ENCODE measurements at regions not wholly inside any gene's neighbourhood (a gene's known extent, or its start where the extent isn't known, plus 50 kb on each side); places are given as distances from the start of the nearest gene placed in this dataset.

DNA sequence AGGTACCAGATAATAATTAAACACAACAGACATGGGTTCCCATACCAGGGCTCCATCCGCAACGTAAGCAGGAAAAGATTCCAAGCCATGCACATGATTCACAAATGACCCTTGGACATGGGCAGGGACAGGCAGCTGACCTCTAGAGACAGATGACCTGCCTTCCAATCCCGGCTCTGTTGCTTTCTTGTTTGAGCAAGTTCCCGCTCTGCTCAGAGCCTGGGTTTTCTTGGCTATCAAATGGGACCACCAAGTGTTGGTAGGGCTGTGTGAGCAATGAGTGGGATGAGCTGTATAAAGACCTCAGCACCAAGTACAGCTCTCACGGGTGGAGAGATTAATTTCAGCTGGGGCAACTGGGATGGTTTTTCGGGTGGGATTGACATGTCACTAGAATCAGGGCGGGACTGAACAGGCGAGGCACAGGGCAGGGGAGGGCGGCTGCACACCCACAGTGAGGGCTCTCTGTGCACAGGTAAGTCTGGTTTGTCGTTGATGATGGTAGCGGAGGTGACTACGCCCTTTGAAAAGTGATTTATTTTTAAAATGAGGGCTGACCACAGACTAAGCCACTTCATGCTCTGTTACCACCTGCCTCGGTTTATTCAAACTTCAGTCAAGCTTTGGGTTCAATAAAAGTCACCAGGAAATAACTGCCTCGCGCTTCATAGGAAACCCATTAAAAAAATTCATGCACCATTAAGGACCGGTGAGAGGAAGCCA is 57.5 kb upstream of the IFFO2 start:
- TF ChIP-seq EP300 (IDR thresholded peaks at IDR 0.05): no peak
- TF ChIP-seq POLR2A (IDR thresholded peaks at IDR 0.05): no peak
- no peak for TF ChIP-seq POLR2AphosphoS5 (IDR thresholded peaks at IDR 0.05)
- TF ChIP-seq, protein P1, sequence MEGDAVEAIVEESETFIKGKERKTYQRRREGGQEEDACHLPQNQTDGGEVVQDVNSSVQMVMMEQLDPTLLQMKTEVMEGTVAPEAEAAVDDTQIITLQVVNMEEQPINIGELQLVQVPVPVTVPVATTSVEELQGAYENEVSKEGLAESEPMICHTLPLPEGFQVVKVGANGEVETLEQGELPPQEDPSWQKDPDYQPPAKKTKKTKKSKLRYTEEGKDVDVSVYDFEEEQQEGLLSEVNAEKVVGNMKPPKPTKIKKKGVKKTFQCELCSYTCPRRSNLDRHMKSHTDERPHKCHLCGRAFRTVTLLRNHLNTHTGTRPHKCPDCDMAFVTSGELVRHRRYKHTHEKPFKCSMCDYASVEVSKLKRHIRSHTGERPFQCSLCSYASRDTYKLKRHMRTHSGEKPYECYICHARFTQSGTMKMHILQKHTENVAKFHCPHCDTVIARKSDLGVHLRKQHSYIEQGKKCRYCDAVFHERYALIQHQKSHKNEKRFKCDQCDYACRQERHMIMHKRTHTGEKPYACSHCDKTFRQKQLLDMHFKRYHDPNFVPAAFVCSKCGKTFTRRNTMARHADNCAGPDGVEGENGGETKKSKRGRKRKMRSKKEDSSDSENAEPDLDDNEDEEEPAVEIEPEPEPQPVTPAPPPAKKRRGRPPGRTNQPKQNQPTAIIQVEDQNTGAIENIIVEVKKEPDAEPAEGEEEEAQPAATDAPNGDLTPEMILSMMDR (IDR thresholded peaks at IDR 0.05): no peak
- 38 to 71% methylated on average over 16 of the region's 16 CpGs for WGBS, 2 donors

DNA sequence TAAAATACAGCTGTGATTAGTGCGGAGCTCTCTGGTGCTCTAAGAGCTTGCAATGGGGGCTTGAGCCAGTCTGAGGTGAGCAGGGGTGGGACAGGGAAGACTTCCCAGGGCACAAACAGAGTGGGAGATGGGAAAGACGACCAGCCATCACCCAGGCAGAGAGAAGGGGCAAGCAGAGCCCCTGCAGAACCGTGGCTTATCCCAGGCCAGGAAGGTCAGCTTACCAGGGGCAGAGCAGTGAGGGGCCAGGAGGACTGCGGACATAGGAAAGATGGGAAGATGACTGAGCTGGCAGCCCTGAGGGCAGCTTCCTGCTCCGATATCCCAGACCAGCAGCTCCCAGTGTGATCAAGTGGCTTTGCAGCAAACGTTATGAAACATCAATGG is 55.4 kb upstream of the IFFO2 start:
- peaks cover 0 to 33% (median 27%) of the 10 kb centered on the region in 4 donors for H3K4me1 ChIP-seq

More for the DNA sequence above, 57.5 kb upstream of the IFFO2 start:
- Histone ChIP-seq H3K27ac (no peak overlapping the region), H3K36me3 (no peaks in the 10 kb centered on the region), H3K4me3 (no peak overlapping the region), H3K4me1 (peaks cover 0 to 33% (median 27%) of the 10 kb centered on the region in 4 donors), H3K9me3 (no peaks in the 10 kb centered on the region), H3K27me3 (no peaks in the 10 kb centered on the region)
- intact Hi-C loops (cut with DNase I): loop anchor here (5.0 kb wide), 2 partner anchors 58 to 107 kb away; no protein-coding TSS in a partner anchor
- DNase-seq: no peak

DNA sequence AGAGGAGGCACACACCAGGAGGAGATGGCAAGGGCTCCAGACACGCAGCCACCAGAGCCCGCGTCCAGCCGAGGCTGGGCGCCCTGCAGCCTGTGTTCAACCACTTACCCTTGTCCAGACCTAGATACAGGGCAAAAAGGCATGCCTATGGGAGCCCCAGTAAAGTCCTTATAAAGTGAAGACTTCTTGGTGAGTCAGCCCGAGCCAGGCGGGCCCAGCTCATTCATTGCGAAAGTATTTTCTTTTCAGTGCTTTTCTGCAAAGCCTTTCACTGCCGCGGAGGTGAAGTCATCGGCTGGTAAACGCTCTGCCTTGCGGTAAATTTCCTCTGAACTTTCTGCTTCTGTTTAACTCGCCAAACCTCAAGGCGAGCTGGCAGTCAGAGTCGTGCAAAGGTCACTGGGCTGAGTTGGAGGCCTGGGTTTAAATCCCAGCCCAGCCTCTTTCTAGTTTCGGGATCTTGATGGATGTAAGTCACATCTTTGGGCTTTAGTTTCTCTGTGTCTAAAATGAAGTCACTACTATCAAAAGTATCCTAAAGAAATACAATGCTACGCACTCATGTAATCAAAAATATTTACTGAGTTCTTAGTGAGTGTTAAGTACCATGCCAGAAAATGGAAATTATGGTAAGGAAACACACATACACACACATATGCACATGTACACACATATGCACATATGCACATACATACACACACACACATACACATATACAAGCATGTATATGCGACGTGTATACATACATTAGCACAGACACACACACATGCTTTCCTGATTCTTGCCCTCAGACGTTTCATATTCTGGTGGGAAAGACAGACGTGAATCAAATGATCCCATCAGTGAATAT is 54.7 kb upstream of the IFFO2 start:
- intact Hi-C loops (cut with DNase I): loop anchor here (2.0 to 5.0 kb wide), 3 partner anchors 54 to 104 kb away; partner anchors contain the start of gene IFFO2
- peak overlapping the region in 2 of 4 donors; percentile 17 to 20 for H3K4me3 ChIP-seq
- H3K27me3 ChIP-seq: no peaks in the 10 kb centered on the region
- WGBS, 2 donors: 11 to 38% methylated on average over 22 of the region's 22 CpGs
- H3K9me3 ChIP-seq: no peaks in the 10 kb centered on the region
- peak; percentile 91 for DNase-seq
- H3K4me1 ChIP-seq: peaks cover 0 to 33% (median 27%) of the 10 kb centered on the region in 4 donors
- TF ChIP-seq, protein P1 (IDR thresholded peaks at IDR 0.05): no peak
- peak in 3 of 4 donors; percentile 21 to 71 (median 41) for TF ChIP-seq POLR2AphosphoS5 (IDR thresholded peaks at IDR 0.05)
- peak in 1 of 4 donors; percentile 38 for TF ChIP-seq EP300 (IDR thresholded peaks at IDR 0.05)
- peak overlapping the region; percentile 76 to 93 (median 82) for H3K27ac ChIP-seq
- H3K36me3 ChIP-seq: no peaks in the 10 kb centered on the region

More for the DNA sequence above, 55.4 kb upstream of the IFFO2 start:
- no peak for DNase-seq
- no peaks in the 10 kb centered on the region for H3K9me3 ChIP-seq
- 49 to 78% methylated on average over 6 of the region's 6 CpGs for whole genome bisulfite sequencing, 2 donors
- intact Hi-C loops (cut with DNase I): loop anchor here (2.0 to 5.0 kb wide), 3 partner anchors 55 to 105 kb away; partner anchors contain the start of gene IFFO2
- peak overlapping the region; percentile 76 to 93 (median 82) for H3K27ac ChIP-seq
- no peaks in the 10 kb centered on the region for H3K27me3 ChIP-seq
- no peak overlapping the region for H3K4me3 ChIP-seq
- TF ChIP-seq POLR2A (IDR thresholded peaks at IDR 0.05) (no peak), EP300 (IDR thresholded peaks at IDR 0.05) (no peak), POLR2AphosphoS5 (IDR thresholded peaks at IDR 0.05) (no peak)
- TF ChIP-seq, protein P1 (IDR thresholded peaks at IDR 0.05): no peak
- no peaks in the 10 kb centered on the region for H3K36me3 ChIP-seq

DNA sequence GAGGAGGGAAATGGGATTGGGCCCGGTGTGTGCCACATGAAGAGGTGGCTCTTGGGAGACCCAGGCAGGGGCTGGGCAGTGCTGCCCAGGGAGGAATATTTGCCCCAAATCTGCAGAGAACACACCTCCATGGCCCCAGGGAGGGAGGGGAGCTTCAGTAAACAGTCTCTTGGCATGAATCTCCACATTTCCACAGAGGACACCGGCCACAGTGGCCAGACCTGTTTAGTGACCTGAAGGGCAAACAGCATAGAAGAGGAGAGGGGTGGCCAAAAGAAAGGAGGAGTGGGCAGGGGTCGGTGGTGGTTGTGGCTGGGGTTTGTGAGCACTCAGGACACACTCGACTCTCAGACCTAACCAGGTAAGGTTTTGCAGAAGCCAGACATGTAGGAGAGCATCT is 54.0 kb upstream of the IFFO2 start:
- Histone ChIP-seq H3K36me3 (no peaks in the 10 kb centered on the region), H3K4me1 (peaks cover 0 to 33% (median 27%) of the 10 kb centered on the region in 4 donors), H3K27ac (peak overlapping the region; percentile 76 to 93 (median 82)), H3K9me3 (no peaks in the 10 kb centered on the region), H3K27me3 (no peaks in the 10 kb centered on the region), H3K4me3 (peak overlapping the region in 2 of 4 donors; percentile 17 to 20)
- WGBS, 2 donors: 19 to 63% methylated on average over 4 of the region's 4 CpGs
- TF ChIP-seq, protein P1 (IDR thresholded peaks at IDR 0.05): no peak
- TF ChIP-seq POLR2AphosphoS5 (IDR thresholded peaks at IDR 0.05): no peak
- TF ChIP-seq POLR2A (IDR thresholded peaks at IDR 0.05): no peak
- no peak for TF ChIP-seq EP300 (IDR thresholded peaks at IDR 0.05)
- no peak for DNase-seq
- intact Hi-C loops (cut with DNase I): loop anchor here (2.0 to 5.0 kb wide), 3 partner anchors 54 to 103 kb away; partner anchors contain the start of gene IFFO2
